ENCODE measurements at regions not wholly inside any gene's neighbourhood (a gene's known extent, or its start where the extent isn't known, plus 50 kb on each side); places are given as distances from the start of the nearest gene placed in this dataset.

GRCh38 chrX:67317725-67318124 lies 226.1 kb upstream of the AR start:
- Mint-ChIP-seq H3K27ac (ENCODE audit: unreplicated experiment) (no peak overlapping the region), H3K36me3 (ENCODE audit: unreplicated experiment) (no peaks in the 10 kb centered on the region), H3K9me3 (ENCODE audit: unreplicated experiment) (peaks cover 49% of the 10 kb centered on the region), H3K27me3 (ENCODE audit: unreplicated experiment) (no peaks in the 10 kb centered on the region), H3K4me1 (ENCODE audit: unreplicated experiment) (no peaks in the 10 kb centered on the region), H3K4me3 (ENCODE audit: unreplicated experiment) (no peak overlapping the region)
- no peak for DNase-seq (ENCODE audit: extremely low spot score, unreplicated experiment)
- TF ChIP-seq CTCF (IDR thresholded peaks at IDR 0.05) = no peak

DNA sequence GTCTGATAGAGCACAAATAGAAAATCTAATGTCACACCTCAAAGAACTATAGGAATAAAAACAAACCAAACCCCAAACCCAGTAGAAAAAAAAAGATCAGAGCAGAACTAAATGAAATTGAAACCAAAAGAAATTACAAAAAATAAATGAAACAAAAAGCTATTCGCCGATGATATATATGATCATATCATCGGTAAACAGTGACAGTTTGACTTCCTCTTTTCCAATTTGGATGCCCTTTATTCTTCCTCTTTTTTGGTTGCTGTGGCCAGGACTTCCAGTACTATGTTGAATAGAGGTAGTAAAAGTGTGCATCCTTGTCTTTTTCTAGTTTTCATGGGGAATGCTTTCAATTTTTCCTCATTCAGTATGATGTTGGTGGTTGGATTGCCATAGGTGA lies 215.3 kb upstream of the AR start:
- no peak overlapping the region for H3K27ac Mint-ChIP-seq (ENCODE audit: unreplicated experiment)
- H3K4me1 Mint-ChIP-seq (ENCODE audit: unreplicated experiment) = no peaks in the 10 kb centered on the region
- no peak for TF ChIP-seq CTCF (IDR thresholded peaks at IDR 0.05)
- H3K27me3 Mint-ChIP-seq (ENCODE audit: unreplicated experiment) = no peaks in the 10 kb centered on the region
- no peak for DNase-seq (ENCODE audit: extremely low spot score, unreplicated experiment)
- H3K9me3 Mint-ChIP-seq (ENCODE audit: unreplicated experiment) = peaks cover 42% of the 10 kb centered on the region
- no peak overlapping the region for H3K4me3 Mint-ChIP-seq (ENCODE audit: unreplicated experiment)
- H3K36me3 Mint-ChIP-seq (ENCODE audit: unreplicated experiment) = no peaks in the 10 kb centered on the region

GRCh38 chrX:67334323-67334722 lies 209.5 kb upstream of the AR start:
- no peak overlapping the region for H3K27ac Mint-ChIP-seq (ENCODE audit: unreplicated experiment)
- peaks cover 48% of the 10 kb centered on the region for H3K9me3 Mint-ChIP-seq (ENCODE audit: unreplicated experiment)
- no peak for TF ChIP-seq CTCF (IDR thresholded peaks at IDR 0.05)
- DNase-seq (ENCODE audit: extremely low spot score, unreplicated experiment) = no peak
- H3K36me3 Mint-ChIP-seq (ENCODE audit: unreplicated experiment) = no peaks in the 10 kb centered on the region
- H3K4me3 Mint-ChIP-seq (ENCODE audit: unreplicated experiment) = no peak overlapping the region
- H3K27me3 Mint-ChIP-seq (ENCODE audit: unreplicated experiment) = no peaks in the 10 kb centered on the region
- no peaks in the 10 kb centered on the region for H3K4me1 Mint-ChIP-seq (ENCODE audit: unreplicated experiment)

GRCh38 chrX:67338262-67338661 lies 205.6 kb upstream of the AR start:
- Mint-ChIP-seq H3K9me3 (ENCODE audit: unreplicated experiment) (peaks cover 53% of the 10 kb centered on the region), H3K27me3 (ENCODE audit: unreplicated experiment) (no peaks in the 10 kb centered on the region)
- no peak for TF ChIP-seq CTCF (IDR thresholded peaks at IDR 0.05)

GRCh38 chrX:67342138-67342537 lies 201.7 kb upstream of the AR start:
- no peak overlapping the region for H3K27ac Mint-ChIP-seq (ENCODE audit: unreplicated experiment)
- no peak overlapping the region for H3K4me3 Mint-ChIP-seq (ENCODE audit: unreplicated experiment)
- no peak for DNase-seq (ENCODE audit: extremely low spot score, unreplicated experiment)
- H3K27me3 Mint-ChIP-seq (ENCODE audit: unreplicated experiment) = no peaks in the 10 kb centered on the region
- peaks cover 34% of the 10 kb centered on the region for H3K9me3 Mint-ChIP-seq (ENCODE audit: unreplicated experiment)
- TF ChIP-seq CTCF (IDR thresholded peaks at IDR 0.05) = no peak
- H3K4me1 Mint-ChIP-seq (ENCODE audit: unreplicated experiment) = no peaks in the 10 kb centered on the region
- H3K36me3 Mint-ChIP-seq (ENCODE audit: unreplicated experiment) = no peaks in the 10 kb centered on the region

More at GRCh38 chrX:67338262-67338661, 205.6 kb upstream of the AR start:
- Mint-ChIP-seq H3K27ac (ENCODE audit: unreplicated experiment) (no peak overlapping the region), H3K4me3 (ENCODE audit: unreplicated experiment) (no peak overlapping the region), H3K36me3 (ENCODE audit: unreplicated experiment) (no peaks in the 10 kb centered on the region), H3K4me1 (ENCODE audit: unreplicated experiment) (no peaks in the 10 kb centered on the region)
- DNase-seq (ENCODE audit: extremely low spot score, unreplicated experiment) = no peak
